Dermis blood vessel endothelial cell (primary cell): ENCODE measurements at regions not wholly inside any gene's neighbourhood (a gene's known extent, or its start where the extent isn't known, plus 50 kb on each side); places are given as distances from the start of the nearest gene placed in this dataset.

ENCODE experiments used
- DNase-seq: peaks from one replicate; pipeline ENCODE4 v3.0.0; 2010

DNA sequence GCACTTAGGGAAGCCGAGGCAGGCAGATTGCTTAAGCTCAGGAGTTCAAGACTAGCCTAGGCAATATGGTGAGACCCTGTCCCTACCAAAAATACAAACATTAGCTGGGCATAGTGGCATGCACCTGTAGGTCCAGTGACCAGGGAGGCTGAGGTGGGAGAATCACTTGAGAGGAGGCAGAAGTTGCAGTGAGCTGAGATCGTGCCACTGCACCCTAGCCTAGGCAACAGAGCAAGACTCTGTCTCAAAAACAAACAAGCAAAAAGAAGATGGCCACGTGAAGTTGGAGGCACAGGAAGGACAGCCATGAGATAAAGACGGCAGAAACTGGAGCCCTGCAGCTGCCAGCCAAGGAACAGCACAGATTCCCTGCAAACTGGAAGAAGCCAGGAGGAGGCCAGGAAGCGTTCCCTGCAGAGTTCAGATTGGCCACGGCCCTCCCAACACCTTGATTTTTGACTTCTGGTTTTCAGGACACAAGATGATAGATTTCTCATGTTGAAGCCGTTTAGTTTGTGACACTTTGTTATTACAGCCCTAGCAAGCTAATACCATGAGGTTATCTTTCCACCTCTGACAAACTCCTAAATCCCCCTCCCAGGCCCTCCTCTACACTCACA is 786.7 kb downstream of the UQCRFS1 start:
- DNase-seq, result no peak

- DNase-seq, result no peak
Measured at GRCh38 chr19:28425046-28425931, 787.7 kb downstream of the UQCRFS1 start.

DNA sequence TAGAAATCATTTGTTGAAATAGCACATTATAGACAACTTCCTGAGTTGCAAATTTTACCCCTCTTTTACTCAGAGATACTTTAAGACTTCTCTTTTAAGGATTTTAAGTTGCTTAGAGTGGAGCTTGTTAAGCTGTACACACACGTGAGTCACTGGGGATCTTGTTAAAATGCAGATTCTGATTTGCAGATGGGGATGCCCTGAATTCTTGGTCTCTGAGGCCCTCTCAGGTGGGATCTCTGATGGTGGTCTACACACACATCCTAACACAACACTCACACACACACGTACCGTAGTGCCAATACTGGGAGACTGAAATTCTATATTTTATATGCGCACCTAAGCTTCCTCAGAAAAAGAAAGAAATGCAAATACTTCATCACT is 788.3 kb downstream of the UQCRFS1 start:
- no peak for DNase-seq

- no peak for DNase-seq
Measured at GRCh38 chr19:28424077-28424476, 788.9 kb downstream of the UQCRFS1 start.

DNA sequence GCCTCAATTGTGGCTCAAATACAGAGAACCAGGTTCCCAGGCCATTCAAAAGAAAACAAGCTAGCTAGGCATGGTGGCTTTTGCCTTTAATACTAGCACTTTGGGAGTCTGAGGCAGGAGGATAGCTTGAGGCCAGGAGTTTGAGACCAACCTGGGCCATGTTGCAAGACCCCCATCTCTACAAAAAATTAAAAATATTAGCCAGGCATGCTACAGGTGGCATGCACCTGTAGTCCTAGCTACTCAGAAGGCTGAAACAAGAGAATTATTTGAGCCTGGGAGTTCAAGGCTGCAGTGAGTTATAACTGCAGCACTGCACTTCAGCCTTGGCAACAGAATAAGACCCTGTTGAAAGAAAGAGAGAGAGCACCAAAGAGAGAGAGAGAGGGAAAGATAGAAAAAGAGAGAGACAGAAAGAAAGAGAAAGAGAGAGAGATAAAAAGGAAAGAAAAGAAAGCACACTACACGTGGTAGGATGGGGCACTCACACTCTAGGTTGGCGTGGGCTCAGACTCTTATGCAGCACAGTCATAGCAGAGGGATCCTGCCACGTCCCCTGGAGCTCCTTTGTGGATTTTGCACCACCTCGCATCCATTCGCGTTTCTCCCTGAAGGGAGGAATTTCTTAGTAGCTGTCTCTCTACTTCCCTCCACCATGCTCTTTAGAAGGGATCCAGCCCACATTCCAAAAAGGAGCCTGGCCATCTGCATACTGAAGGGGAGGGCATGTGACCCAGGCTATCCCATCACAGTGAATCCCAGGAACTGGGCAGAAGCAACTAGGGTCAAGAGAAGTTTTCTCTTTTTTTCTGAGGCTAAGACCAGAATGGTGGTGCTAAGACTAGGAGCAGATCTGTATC is 789.9 kb downstream of the UQCRFS1 start:
- DNase-seq, result no peak

DNA sequence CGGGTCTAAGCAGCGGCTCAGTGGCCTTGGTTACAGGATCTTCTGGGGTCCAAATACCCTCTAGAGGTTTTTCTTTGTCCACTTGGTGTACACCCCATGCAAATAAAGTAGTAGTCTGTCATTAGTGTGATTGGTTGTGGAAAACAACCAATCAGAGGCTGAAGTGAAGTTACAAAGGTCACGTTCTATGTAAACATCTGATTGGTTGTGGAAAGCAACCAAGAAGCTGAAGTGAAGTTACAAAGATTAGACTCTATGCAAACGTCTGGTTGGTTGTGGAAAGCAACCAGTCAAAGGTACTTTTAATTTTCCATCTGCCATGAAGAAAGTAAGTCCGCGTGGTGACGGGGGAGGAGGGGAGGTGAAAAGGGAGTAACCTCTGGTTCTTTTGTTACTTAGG is 790.9 kb downstream of the UQCRFS1 start:
- no peak for DNase-seq

DNA sequence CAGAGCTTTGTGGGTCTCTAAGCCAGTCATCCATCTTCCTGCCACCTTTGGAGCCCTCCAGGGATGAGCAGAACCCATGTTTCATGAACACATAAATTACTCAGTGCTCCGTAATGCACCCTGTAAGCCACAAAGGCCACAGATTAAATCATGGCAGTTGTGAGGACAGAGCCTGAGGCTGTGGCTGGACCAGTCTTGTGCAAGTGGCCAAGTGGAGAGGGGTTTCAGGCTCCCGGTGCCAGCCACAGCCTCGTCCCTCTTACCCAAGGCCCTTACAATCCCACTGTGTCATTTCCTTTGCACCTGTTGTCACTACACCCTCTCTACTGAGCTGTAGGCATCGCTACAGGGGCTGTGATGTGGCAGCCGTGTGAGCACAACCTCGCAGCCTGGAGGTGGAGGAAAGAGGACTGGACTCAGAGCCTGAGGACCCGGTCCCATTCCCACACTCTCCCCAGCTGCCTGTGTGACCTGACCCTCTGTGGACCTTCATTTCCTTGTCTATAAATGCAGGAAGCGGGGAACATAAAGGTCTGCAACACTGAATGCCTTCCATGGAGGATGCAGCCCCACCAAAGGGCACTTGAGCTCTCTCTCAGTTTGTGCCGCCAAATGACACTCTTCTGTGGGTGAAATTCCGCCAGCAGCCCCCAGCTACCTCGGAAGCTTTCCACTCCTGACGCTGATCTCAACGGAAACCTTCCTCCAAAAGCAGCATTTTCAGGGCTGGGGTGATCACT is 792.0 kb downstream of the UQCRFS1 start:
- no peak for DNase-seq

DNA sequence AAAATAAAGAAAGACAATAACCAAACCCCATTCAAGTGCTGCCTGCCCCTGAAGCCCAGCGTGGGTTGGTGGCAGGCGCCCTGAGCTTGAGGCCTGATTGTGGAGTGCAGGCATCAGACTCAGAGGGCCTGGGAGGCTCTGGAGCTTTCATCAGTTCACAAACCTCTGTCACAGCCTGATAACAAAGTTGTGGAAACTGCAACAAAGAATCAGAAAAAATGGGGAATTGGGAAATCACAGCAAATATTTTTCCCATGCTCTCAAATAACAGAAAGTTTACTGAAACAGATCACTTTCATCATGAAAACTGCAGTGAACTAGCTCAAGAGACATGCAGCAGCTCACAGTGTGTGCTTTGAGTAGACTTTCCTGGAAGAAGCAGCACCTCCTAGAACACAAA is 793.6 kb downstream of the UQCRFS1 start:
- DNase-seq, result no peak

DNA sequence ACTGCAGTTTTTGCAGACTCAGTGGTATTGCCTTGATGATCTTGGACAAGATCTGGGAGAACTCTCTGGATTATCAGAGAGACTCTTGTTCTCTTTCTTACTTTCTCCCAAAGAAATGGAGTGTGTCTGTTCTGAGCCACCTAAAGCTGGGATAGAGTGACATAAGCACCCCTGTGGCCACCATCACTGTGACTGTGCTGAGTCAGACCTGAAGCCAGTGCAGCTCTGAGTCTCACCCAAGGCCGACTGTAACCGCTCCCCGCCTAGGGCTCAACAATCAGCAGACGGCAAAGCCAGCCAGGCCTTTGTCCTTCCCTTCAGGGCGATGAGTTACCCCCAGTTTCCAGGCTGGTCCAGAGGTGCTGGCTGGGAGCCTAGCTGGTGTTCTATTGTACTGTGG is 795.6 kb downstream of the UQCRFS1 start:
- DNase-seq, result no peak

DNA sequence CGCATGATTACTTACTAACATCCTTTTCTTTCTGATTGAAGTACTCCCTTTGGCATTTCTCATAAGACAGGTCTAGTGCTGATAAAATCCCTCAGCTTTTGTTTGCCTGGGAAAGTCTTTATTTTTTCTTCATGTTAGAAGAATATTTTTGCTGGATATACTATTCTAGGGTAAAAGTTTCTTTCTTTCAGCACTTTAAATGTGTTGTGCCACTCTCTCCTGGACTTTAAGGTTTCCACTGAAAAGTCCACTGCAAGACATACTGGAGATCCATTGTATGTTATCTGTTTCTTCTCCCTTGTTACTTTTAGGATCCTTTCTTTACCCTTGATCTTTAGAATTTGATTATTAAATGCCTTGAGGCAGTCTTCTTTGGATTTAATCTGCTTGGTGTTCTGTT is 796.7 kb downstream of the UQCRFS1 start:
- DNase-seq, result no peak

- no peak for DNase-seq
Measured at GRCh38 chr19:28414748-28415147, 798.2 kb downstream of the UQCRFS1 start.

- DNase-seq, result no peak
Measured at GRCh38 chr19:28409859-28410258, 803.1 kb downstream of the UQCRFS1 start.

- DNase-seq, result no peak
Measured at GRCh38 chr19:28406966-28407365, 806.0 kb downstream of the UQCRFS1 start.

DNA sequence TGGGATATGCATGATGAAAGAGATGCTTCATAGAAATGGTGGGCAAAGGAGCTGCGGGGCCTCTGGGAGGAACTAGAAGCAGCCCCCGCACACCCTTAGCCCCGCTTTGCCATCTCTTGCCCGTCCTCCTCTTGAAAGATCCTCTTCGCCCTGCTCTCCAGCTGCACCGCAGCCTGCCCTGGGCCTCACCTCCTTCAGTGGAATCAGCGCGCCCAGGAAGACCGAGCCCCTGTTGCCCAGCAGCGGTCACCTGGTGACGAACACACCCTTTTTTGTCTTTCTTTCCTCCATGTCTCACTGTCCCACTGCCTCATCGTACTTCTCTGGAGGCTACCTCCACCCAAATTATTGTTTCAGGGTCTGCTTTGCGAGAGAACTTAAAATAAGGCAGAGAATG is 807.6 kb downstream of the UQCRFS1 start:
- DNase-seq, result no peak

- no peak for DNase-seq
Measured at GRCh38 chr19:28404472-28404871, 808.5 kb downstream of the UQCRFS1 start.

DNA sequence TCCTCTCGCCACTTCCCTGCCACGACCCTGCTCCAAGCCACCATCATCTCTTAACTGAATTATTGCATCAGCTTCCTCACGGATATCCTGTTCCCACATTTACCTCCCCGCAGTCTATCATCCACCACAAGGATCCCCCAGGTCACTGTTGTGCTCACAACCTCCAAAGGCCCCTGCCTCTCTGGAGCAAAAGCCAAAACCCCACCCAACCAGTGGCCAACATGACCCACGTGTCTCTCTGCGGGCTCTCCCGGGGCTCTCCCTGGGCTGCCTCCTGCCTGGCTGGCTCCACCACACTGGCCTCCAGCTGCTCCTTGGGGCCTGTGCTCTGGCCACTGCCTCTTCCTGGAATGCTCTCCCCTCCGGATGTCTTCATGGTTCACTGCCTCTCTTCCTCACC is 809.3 kb downstream of the UQCRFS1 start:
- no peak for DNase-seq

DNA sequence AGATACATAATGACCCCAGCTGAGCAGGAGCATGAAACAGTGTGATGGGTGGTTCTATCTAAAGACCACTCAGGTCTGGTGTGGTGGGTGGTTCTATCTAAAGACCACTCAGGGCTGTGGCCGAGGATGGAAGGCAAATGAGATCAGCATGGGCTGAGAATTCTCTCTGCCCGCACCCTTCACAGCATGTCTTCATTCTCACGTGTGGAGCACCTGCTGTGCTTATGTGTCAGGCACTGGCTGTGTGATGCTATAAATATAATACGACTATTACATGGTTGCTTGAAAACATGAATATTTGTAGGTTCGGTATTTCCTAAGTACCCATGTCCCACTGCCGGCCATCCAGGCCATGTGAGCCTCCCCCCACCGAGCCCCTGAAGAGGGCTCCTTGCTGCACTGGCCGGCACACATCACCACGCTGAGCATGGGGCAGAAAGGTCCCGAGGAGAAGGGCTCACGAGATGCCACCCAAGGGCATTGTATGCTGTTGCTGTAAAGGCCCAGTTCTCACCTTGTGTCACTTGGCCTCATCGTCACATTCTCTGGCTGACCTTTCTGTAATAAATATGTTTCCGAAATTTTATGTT is 810.2 kb downstream of the UQCRFS1 start:
- no peak for DNase-seq

DNA sequence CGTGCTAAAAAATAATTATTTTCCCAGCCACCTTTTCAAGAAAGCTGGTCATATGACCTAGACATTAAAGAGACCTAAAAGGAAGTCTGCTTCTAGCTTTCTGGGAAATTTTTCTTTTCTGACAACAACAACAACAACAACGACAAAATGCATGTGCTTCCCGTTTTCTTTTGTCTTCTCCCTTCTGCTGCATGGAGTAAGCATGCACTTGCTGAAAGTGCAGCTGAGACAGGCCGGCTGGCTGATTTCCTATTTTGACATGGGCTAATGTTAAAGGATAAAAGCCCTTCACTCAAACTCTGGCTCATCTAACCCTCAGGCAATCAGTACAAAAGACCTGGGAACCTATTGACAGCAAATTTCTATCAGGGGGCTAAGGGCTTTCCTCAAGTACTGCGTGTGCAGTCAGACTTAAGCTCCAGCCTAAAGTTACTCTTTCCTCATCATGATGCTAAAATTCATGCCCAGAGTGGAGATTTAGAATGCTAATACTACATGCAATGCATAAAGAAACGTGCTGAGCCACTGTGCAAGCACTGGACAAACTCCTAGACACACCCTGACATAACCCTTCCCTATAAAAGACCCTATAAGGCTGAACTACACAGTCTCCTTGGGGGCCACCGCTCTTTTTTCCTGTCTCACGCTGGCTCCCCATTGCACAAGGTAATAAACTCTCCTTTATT is 811.1 kb downstream of the UQCRFS1 start:
- DNase-seq, result no peak

DNA sequence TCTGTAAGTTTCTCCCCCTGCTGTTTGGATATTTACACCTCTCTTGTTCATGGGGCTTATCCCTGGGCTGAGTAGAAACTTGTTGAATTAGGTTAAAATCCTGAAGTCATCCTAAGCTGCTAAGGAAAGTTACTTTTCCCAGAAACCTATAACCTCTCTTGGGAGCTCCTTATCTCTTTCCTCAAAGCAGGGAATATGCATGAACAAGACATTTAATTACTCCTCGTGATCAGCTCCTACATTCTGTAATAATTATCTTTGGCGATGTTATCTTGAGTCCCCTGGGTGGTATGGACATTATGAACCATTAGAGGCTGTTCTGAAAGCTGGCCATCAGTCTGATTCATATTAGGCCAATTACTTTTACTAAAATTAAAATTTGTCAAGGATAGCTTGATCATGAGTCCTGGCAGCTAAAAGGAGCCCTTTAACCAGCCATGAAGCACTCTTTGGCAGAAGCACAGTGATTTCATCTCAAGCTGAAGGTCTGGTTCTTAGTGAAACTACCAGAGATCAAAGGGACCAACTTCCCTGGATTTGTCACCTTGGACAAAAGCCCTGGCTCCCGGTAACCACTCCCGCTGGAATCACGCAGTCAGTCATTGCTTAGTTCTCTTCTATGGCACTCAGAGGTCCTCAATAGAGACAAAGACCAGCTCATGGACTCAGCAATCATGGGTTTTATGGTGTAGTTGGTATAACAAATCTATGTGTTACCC is 811.8 kb downstream of the UQCRFS1 start:
- DNase-seq, result no peak

GRCh38 chr19:28399187-28399586 is 813.8 kb downstream of the UQCRFS1 start:
- DNase-seq, result no peak

DNA sequence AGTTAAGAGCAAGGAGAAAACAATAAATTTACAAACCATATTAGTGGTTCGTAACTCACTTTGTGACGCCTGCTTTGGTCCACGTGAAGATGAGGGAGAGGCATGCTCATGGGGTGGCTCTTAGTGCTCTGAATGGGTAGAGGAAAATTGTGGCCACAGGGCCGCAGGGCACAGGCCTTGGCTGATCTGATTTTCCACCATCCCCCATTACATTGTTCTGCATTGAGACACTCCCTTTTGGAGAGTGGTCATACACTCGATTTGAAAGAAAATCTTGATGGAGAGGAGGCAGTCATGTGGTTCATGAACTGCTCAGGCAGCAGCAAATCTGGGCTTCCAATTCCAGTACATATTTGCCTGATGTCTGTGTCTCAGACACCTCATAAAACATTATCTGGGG is 815.2 kb downstream of the UQCRFS1 start:
- DNase-seq, result no peak
